H9 (cell line): ENCODE measurements at regions not wholly inside any gene's neighbourhood (a gene's known extent, or its start where the extent isn't known, plus 50 kb on each side); places are given as distances from the start of the nearest gene placed in this dataset.

Experiments used
- DNase-seq: peaks from one replicate; pipeline ENCODE4 v3.0.0-alpha.2; 2017
- H2AFZ ChIP-seq: one replicate; pipeline ENCODE4 v1.6.1; 2013; ENCODE audit warnings: mild to moderate bottlenecking, low read length, control low read depth, moderate library complexity
- H2AK5ac ChIP-seq: 2 replicates; pipeline ENCODE4 v1.6.1; 2013; ENCODE audit warnings: low read length, control low read depth, mixed read lengths; ENCODE audit not compliant: insufficient read length
- H2BK120ac ChIP-seq: one replicate; pipeline ENCODE4 v1.6.1; 2013; ENCODE audit warnings: low read depth, mild to moderate bottlenecking, low read length, control low read depth, inconsistent platforms; ENCODE audit not compliant: poor library complexity, severe bottlenecking
- H2BK12ac ChIP-seq: 2 replicates; pipeline ENCODE4 v1.6.1; 2013; ENCODE audit warnings: low read length, control low read depth, mixed read lengths, low read depth; ENCODE audit not compliant: insufficient read length
- H2BK15ac ChIP-seq: 2 replicates; pipeline ENCODE4 v1.6.1; 2013; ENCODE audit warnings: low read depth, low read length, control low read depth
- H2BK20ac ChIP-seq: one replicate; pipeline ENCODE4 v1.6.1; 2013; ENCODE audit warnings: low read depth, mild to moderate bottlenecking, low read length, control low read depth, inconsistent platforms; ENCODE audit not compliant: poor library complexity, severe bottlenecking
- H2BK5ac ChIP-seq: 2 replicates; pipeline ENCODE4 v1.6.1; 2013; ENCODE audit warnings: low read length, control low read depth, mixed read lengths; ENCODE audit not compliant: insufficient read length
- H3K14ac ChIP-seq: 2 replicates; pipeline ENCODE4 v1.6.1; 2013; ENCODE audit warnings: low read length, control low read depth; ENCODE audit not compliant: insufficient read depth
- H3K18ac ChIP-seq: 2 replicates; pipeline ENCODE4 v1.6.1; 2013; ENCODE audit warnings: low read depth, mild to moderate bottlenecking, mixed read lengths, low read length, control low read depth; ENCODE audit not compliant: insufficient read length
- H3K23ac ChIP-seq: 2 replicates; pipeline ENCODE4 v1.6.1; 2013; ENCODE audit warnings: low read length, control low read depth, mixed read lengths, low read depth; ENCODE audit not compliant: insufficient read length
- H3K23me2 ChIP-seq: 2 replicates; pipeline ENCODE4 v1.6.1; 2013; ENCODE audit warnings: low read depth, mild to moderate bottlenecking, mixed read lengths, low read length, control low read depth; ENCODE audit not compliant: insufficient read length, poor library complexity, severe bottlenecking
- H3K27ac ChIP-seq: 2 replicates; pipeline ENCODE4 v1.5.1; 2013; ENCODE audit warnings: low read length, control low read depth, mixed read lengths, low read depth; ENCODE audit not compliant: insufficient read length
- H3K27me3 ChIP-seq: 2 replicates; pipeline ENCODE4 v1.6.1; 2013; ENCODE audit warnings: low read length, control low read depth, inconsistent platforms; ENCODE audit not compliant: insufficient read depth
- H3K4ac ChIP-seq: 2 replicates; pipeline ENCODE4 v1.6.1; 2013; ENCODE audit warnings: low read depth, mild to moderate bottlenecking, control low read depth, inconsistent platforms, low read length, moderate library complexity
- H3K4me1 ChIP-seq: 2 replicates; pipeline ENCODE4 v1.6.1; 2013; ENCODE audit warnings: low read length, control low read depth, inconsistent platforms; ENCODE audit not compliant: insufficient read depth
- H3K4me2 ChIP-seq: 2 replicates; pipeline ENCODE4 v1.6.1; 2013; ENCODE audit warnings: low read length, control low read depth, mixed read lengths; ENCODE audit not compliant: insufficient read length, insufficient read depth
- H3K56ac ChIP-seq: 2 replicates; pipeline ENCODE4 v1.6.1; 2013; ENCODE audit warnings: low read depth, mild to moderate bottlenecking, mixed read lengths, low read length, control low read depth; ENCODE audit not compliant: insufficient read length
- H3K79me1 ChIP-seq: 2 replicates; pipeline ENCODE4 v1.6.1; 2013; ENCODE audit warnings: low read depth, mild to moderate bottlenecking, moderate library complexity, low read length, control low read depth, inconsistent platforms; ENCODE audit not compliant: insufficient read depth, poor library complexity, severe bottlenecking
- H3K79me2 ChIP-seq: 2 replicates; pipeline ENCODE4 v1.6.1; 2013; ENCODE audit warnings: low read length, control low read depth, inconsistent platforms; ENCODE audit not compliant: insufficient read depth
- H3K9ac ChIP-seq: 2 replicates; pipeline ENCODE4 v1.6.1; 2013; ENCODE audit warnings: low read length, control low read depth, mixed read lengths; ENCODE audit not compliant: insufficient read length; ENCODE audit errors: extremely low read depth
- H3K9me3 ChIP-seq: one replicate; pipeline ENCODE4 v1.6.1; 2013; ENCODE audit warnings: low read depth, low read length, inconsistent platforms; ENCODE audit not compliant: control insufficient read depth
- H3T11ph ChIP-seq: one replicate; pipeline ENCODE4 v1.6.1; 2013; ENCODE audit warnings: mild to moderate bottlenecking, low read length, control low read depth, inconsistent platforms
- H4K20me1 ChIP-seq: one replicate; pipeline ENCODE4 v1.6.1; 2013; ENCODE audit not compliant: control insufficient read depth, insufficient read length, insufficient read depth
- H4K5ac ChIP-seq: 2 replicates; pipeline ENCODE4 v1.6.1; 2013; ENCODE audit warnings: low read depth, mild to moderate bottlenecking, mixed read lengths, low read length, control low read depth; ENCODE audit not compliant: insufficient read length
- H4K8ac ChIP-seq: replicated peaks from 2 replicates; pipeline ENCODE4 v1.6.1; 2013; ENCODE audit warnings: low read length, control low read depth, mixed read lengths, low read depth; ENCODE audit not compliant: insufficient read length
- H4K91ac ChIP-seq: 2 replicates; pipeline ENCODE4 v1.6.1; 2013; ENCODE audit warnings: low read depth, mild to moderate bottlenecking, moderate library complexity, mixed read lengths, low read length, control low read depth; ENCODE audit not compliant: insufficient read length
- H3K27ac Mint-ChIP-seq, 3 experiments: 2 replicates in 2 of 3; 3 replicates in 1 of 3; pipeline ENCODE4 v1.8.0; 2020 to 2021; ENCODE audit warnings: mixed read lengths in 3 of 3, mild to moderate bottlenecking in 1 of 3, moderate library complexity in 1 of 3
- H3K27me3 Mint-ChIP-seq: 2 replicates; pipeline ENCODE4 v1.8.0; 2021; ENCODE audit warnings: low read depth, mild to moderate bottlenecking, moderate library complexity, mixed read lengths
- H3K36me3 Mint-ChIP-seq, 3 experiments: 2 replicates in 2 of 3; 3 replicates in 1 of 3; pipeline ENCODE4 v1.8.0; 2020 to 2021; ENCODE audit warnings: low read depth in 3 of 3, mixed read lengths in 3 of 3; ENCODE audit not compliant: insufficient read depth in 1 of 3
- H3K4me1 Mint-ChIP-seq, 2 experiments: 2 replicates each; pipeline ENCODE4 v1.8.0; 2020; ENCODE audit warnings: mixed read lengths in 2 of 2
- H3K4me3 Mint-ChIP-seq, 2 experiments: 2 replicates in 1 of 2; 3 replicates in 1 of 2; pipeline ENCODE4 v1.8.0; 2020 to 2021; ENCODE audit warnings: mild to moderate bottlenecking in 2 of 2, mixed read lengths in 2 of 2, moderate library complexity in 1 of 2
- H3K9me3 Mint-ChIP-seq, 2 experiments: 2 replicates in 1 of 2; 3 replicates in 1 of 2; pipeline ENCODE4 v1.8.0; 2020; ENCODE audit warnings: mild to moderate bottlenecking in 2 of 2, mixed read lengths in 2 of 2, moderate library complexity in 1 of 2
- WGBS: extraction: QIAGEN DNeasy Blood & Tissue Kit; methylation state at CpG from one replicate; pipeline ENCODE4 v1.1.7; 2013; ENCODE audit warnings: missing lambda C conversion rate, low lambda C conversion rate, mixed read lengths; ENCODE audit not compliant: insufficient read length; ENCODE audit errors: extremely low coverage; 5-methylcytosine and 5-hydroxymethylcytosine counted together
- TF ChIP-seq, protein P1 (sequence below): fragments of 200-600 bp; sonication (generic); conservative IDR thresholded peaks from 3 replicates; pipeline ENCODE4 v1.8.0; 2021; ENCODE audit warnings: antibody characterized with exemption, mild to moderate bottlenecking

DNA sequence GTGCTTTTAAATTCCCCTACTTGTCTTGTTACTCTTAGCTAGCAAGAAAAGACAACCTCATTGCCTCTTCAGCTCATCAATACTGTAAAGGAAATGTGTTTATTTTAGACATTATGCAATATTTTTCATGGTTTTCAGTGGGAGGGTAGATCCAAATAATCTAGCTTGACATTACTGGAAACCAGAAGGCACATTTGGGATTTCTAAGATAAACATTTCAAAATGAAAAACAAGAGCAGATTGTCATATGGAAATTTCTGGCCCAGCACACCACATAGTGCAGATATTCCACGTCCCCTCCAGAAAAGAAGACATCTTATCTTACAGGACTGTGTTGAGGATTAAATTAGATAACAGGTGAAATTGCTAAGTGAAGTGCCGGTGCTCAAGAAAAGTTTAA is 296.9 kb downstream of the MSX2 start:
- no peak overlapping the region for H3T11ph ChIP-seq
- no peak overlapping the region for H3K18ac ChIP-seq
- H3K9ac ChIP-seq = no peak overlapping the region
- no peaks in the 10 kb centered on the region for H3K27me3 ChIP-seq
- H3K27me3 Mint-ChIP-seq = peaks cover 3% of the 10 kb centered on the region; the same call in 1 of the 2 replicates
- H3K56ac ChIP-seq = no peak overlapping the region
- no peaks in the 10 kb centered on the region for H3K79me2 ChIP-seq
- no peak overlapping the region for H3K23ac ChIP-seq
- no peak overlapping the region for H4K8ac ChIP-seq
- no peak overlapping the region for H2BK5ac ChIP-seq
- no peak overlapping the region for H3K27ac Mint-ChIP-seq
- WGBS = no CpG with 5 or more reads among the region's 2 CpGs
- no peak for DNase-seq
- H3K23me2 ChIP-seq = no peaks in the 10 kb centered on the region
- H3K4me1 ChIP-seq = no peaks in the 10 kb centered on the region
- H3K27ac ChIP-seq = no peak overlapping the region
- no peak overlapping the region for H3K4ac ChIP-seq
- no peak overlapping the region for H2BK120ac ChIP-seq
- peaks cover 6 to 13% (median 7%) of the 10 kb centered on the region in 3 experiments for H3K36me3 Mint-ChIP-seq
- H3K4me2 ChIP-seq = no peak overlapping the region
- no peaks in the 10 kb centered on the region for H3K9me3 ChIP-seq
- H4K5ac ChIP-seq = no peak overlapping the region
- H4K20me1 ChIP-seq = peaks cover 2% of the 10 kb centered on the region
- no peak overlapping the region for H2AK5ac ChIP-seq
- H2BK15ac ChIP-seq = no peak overlapping the region
- TF ChIP-seq, protein P1, sequence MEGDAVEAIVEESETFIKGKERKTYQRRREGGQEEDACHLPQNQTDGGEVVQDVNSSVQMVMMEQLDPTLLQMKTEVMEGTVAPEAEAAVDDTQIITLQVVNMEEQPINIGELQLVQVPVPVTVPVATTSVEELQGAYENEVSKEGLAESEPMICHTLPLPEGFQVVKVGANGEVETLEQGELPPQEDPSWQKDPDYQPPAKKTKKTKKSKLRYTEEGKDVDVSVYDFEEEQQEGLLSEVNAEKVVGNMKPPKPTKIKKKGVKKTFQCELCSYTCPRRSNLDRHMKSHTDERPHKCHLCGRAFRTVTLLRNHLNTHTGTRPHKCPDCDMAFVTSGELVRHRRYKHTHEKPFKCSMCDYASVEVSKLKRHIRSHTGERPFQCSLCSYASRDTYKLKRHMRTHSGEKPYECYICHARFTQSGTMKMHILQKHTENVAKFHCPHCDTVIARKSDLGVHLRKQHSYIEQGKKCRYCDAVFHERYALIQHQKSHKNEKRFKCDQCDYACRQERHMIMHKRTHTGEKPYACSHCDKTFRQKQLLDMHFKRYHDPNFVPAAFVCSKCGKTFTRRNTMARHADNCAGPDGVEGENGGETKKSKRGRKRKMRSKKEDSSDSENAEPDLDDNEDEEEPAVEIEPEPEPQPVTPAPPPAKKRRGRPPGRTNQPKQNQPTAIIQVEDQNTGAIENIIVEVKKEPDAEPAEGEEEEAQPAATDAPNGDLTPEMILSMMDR = no peak
- H3K4me1 Mint-ChIP-seq = no peaks in the 10 kb centered on the region
- no peak overlapping the region for H2BK12ac ChIP-seq
- no peak overlapping the region for H4K91ac ChIP-seq
- no peak overlapping the region for H2BK20ac ChIP-seq
- H2AFZ ChIP-seq = no peak overlapping the region
- no peak overlapping the region for H3K4me3 Mint-ChIP-seq
- H3K79me1 ChIP-seq = no peaks in the 10 kb centered on the region
- H3K14ac ChIP-seq = no peak overlapping the region
- H3K9me3 Mint-ChIP-seq = peaks cover 15 to 18% of the 10 kb centered on the region in 2 experiments
